ENCODE measurements at regions not wholly inside any gene's neighbourhood (a gene's known extent, or its start where the extent isn't known, plus 50 kb on each side); places are given as distances from the start of the nearest gene placed in this dataset.

DNA sequence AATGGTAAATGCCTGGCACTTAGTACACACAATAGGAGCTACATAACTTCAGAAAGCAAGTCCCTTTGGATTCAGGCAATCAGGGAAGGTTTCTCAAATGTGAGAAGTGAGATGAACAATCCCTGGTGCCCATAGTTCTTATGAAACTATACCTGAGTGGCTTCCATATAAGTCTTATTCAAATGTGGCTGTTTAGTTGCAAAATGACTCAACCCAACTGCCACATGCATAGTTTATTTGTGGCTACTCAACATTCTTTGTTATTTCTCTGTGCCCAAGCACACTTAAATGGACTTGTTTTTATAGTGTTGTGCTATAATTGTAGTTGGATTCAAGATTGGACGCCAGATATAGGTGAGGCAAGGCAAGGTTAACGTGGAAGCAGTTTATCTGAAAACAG, 93.7 kb upstream of the ATXN1 start:
- no peak for ATAC-seq
- H3K27me3 ChIP-seq (ENCODE audit: control insufficient read depth, insufficient read depth, low read length), result peaks cover 4% of the 10 kb centered on the region
- H3K4me1 ChIP-seq (ENCODE audit: control insufficient read depth, insufficient read depth, low read length), result no peaks in the 10 kb centered on the region
- intact Hi-C loops (cut with micrococcal nuclease), result no loop called here
- TF ChIP-seq, protein P1, sequence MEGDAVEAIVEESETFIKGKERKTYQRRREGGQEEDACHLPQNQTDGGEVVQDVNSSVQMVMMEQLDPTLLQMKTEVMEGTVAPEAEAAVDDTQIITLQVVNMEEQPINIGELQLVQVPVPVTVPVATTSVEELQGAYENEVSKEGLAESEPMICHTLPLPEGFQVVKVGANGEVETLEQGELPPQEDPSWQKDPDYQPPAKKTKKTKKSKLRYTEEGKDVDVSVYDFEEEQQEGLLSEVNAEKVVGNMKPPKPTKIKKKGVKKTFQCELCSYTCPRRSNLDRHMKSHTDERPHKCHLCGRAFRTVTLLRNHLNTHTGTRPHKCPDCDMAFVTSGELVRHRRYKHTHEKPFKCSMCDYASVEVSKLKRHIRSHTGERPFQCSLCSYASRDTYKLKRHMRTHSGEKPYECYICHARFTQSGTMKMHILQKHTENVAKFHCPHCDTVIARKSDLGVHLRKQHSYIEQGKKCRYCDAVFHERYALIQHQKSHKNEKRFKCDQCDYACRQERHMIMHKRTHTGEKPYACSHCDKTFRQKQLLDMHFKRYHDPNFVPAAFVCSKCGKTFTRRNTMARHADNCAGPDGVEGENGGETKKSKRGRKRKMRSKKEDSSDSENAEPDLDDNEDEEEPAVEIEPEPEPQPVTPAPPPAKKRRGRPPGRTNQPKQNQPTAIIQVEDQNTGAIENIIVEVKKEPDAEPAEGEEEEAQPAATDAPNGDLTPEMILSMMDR (IDR thresholded peaks at IDR 0.05), result no peak
- no peaks in the 10 kb centered on the region for H3K36me3 ChIP-seq (ENCODE audit: control insufficient read depth, insufficient read depth, low read length)
- no peaks in the 10 kb centered on the region for H3K9me3 ChIP-seq (ENCODE audit: control insufficient read depth, insufficient read depth, low read length)
- H3K9me3 Mint-ChIP-seq, result peaks cover 0 to 2% of the 10 kb centered on the region in 2 donors
- H3K4me1 Mint-ChIP-seq, result peaks cover 2 to 8% of the 10 kb centered on the region in 2 donors
- 60% methylated on average over 2 of the region's 2 CpGs for WGBS (ENCODE audit: insufficient coverage)
- peaks cover 10 to 34% of the 10 kb centered on the region in 2 donors for H3K27me3 Mint-ChIP-seq (ENCODE audit: low read depth in 2 of 2)
- no peak for DNase-seq
- no peak overlapping the region for H3K27ac ChIP-seq (ENCODE audit: low read length)
- no peaks in the 10 kb centered on the region for H3K36me3 Mint-ChIP-seq
- H3K4me3 ChIP-seq (ENCODE audit: low read length), result no peak overlapping the region
- H3K27ac Mint-ChIP-seq, result no peak overlapping the region
- no peak overlapping the region for H3K4me3 Mint-ChIP-seq

- Mint-ChIP-seq H3K27ac (no peak overlapping the region), H3K4me3 (no peak overlapping the region), H3K36me3 (no peaks in the 10 kb centered on the region), H3K27me3 (ENCODE audit: low read depth in 2 of 2) (peaks cover 11 to 39% of the 10 kb centered on the region in 2 donors), H3K9me3 (no peaks in the 10 kb centered on the region), H3K4me1 (peaks cover 11 to 19% of the 10 kb centered on the region in 2 donors)
- TF ChIP-seq, protein P1 (IDR thresholded peaks at IDR 0.05), result no peak
- no peaks in the 10 kb centered on the region for H3K36me3 ChIP-seq (ENCODE audit: control insufficient read depth, insufficient read depth, low read length)
- intact Hi-C loops (cut with micrococcal nuclease), result no loop called here
- H3K9me3 ChIP-seq (ENCODE audit: control insufficient read depth, insufficient read depth, low read length), result no peaks in the 10 kb centered on the region
- no peak for DNase-seq
- no peak overlapping the region for H3K4me3 ChIP-seq (ENCODE audit: low read length)
- no peak for ATAC-seq
- no peak overlapping the region for H3K27ac ChIP-seq (ENCODE audit: low read length)
- H3K27me3 ChIP-seq (ENCODE audit: control insufficient read depth, insufficient read depth, low read length), result peaks cover 4% of the 10 kb centered on the region
- 91% methylated on average over 6 of the region's 6 CpGs for whole genome bisulfite sequencing (ENCODE audit: insufficient coverage)
- H3K4me1 ChIP-seq (ENCODE audit: control insufficient read depth, insufficient read depth, low read length), result no peaks in the 10 kb centered on the region
These were observed 91.4 kb upstream of the ATXN1 start for GRCh38 chr6:16852671-16853070.

DNA sequence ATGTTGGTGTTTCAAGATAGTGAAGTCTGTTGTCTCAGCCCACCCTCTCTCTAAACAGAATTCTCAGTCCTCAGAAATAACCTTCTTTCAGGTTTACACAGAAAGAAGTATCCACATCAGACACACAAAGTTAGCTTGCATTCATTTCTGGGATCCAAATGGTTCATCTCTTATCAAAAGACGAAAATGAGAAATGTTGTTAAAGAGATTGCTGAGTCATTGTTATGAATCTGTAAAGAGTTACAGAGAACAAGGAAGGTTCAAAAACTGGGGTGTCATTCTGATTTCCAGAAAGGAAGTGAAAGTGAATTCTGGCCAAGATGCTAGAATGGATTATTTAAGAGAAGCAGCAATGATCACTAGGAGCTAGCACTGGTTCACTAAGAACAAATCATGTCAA, 90.5 kb upstream of the ATXN1 start:
- no peak overlapping the region for H3K4me3 Mint-ChIP-seq
- intact Hi-C loops (cut with micrococcal nuclease), result no loop called here
- TF ChIP-seq, protein P1 (IDR thresholded peaks at IDR 0.05), result no peak
- H3K27ac Mint-ChIP-seq, result no peak overlapping the region
- Histone ChIP-seq H3K4me1 (ENCODE audit: control insufficient read depth, insufficient read depth, low read length) (no peaks in the 10 kb centered on the region), H3K4me3 (ENCODE audit: low read length) (no peak overlapping the region), H3K27ac (ENCODE audit: low read length) (no peak overlapping the region), H3K9me3 (ENCODE audit: control insufficient read depth, insufficient read depth, low read length) (no peaks in the 10 kb centered on the region), H3K27me3 (ENCODE audit: control insufficient read depth, insufficient read depth, low read length) (peaks cover 4% of the 10 kb centered on the region), H3K36me3 (ENCODE audit: control insufficient read depth, insufficient read depth, low read length) (no peaks in the 10 kb centered on the region)
- H3K4me1 Mint-ChIP-seq, result peaks cover 11 to 19% of the 10 kb centered on the region in 2 donors
- 15% methylated on average over 1 of the region's 1 CpG for WGBS (ENCODE audit: insufficient coverage)
- ATAC-seq (no peak), DNase-seq (no peak)
- H3K36me3 Mint-ChIP-seq, result no peaks in the 10 kb centered on the region
- H3K27me3 Mint-ChIP-seq (ENCODE audit: low read depth in 2 of 2), result peaks cover 11 to 39% of the 10 kb centered on the region in 2 donors
- no peaks in the 10 kb centered on the region for H3K9me3 Mint-ChIP-seq

DNA sequence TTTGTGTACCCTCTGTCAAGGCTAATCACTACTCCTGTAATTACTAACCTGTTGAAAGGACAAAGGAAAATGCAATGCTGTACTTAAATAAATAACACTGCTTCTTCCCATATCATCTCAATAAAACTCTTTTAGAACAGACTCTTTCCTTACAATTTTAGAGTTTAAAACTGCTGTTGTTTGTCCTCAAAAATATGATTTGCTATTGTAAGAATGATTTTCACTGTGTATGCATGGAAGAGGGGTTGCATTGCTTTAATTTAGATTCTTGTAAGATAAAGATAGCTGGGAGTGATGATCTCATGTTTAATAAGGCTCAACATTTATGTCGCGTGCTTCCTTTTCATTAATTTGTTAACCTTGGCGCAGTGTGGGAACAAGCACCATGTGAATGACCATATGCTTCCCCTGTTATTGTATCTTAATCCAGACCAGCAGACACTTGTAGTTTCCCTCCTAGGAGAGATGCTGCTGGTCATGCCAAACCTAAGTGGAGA, 89.8 kb upstream of the ATXN1 start:
- no peaks in the 10 kb centered on the region for H3K9me3 Mint-ChIP-seq
- H3K36me3 Mint-ChIP-seq, result no peaks in the 10 kb centered on the region
- Histone ChIP-seq H3K9me3 (ENCODE audit: control insufficient read depth, insufficient read depth, low read length) (no peaks in the 10 kb centered on the region), H3K4me3 (ENCODE audit: low read length) (no peak overlapping the region), H3K27ac (ENCODE audit: low read length) (no peak overlapping the region), H3K27me3 (ENCODE audit: control insufficient read depth, insufficient read depth, low read length) (peaks cover 4% of the 10 kb centered on the region), H3K36me3 (ENCODE audit: control insufficient read depth, insufficient read depth, low read length) (no peaks in the 10 kb centered on the region), H3K4me1 (ENCODE audit: control insufficient read depth, insufficient read depth, low read length) (no peaks in the 10 kb centered on the region)
- intact Hi-C loops (cut with micrococcal nuclease), result no loop called here
- H3K27me3 Mint-ChIP-seq (ENCODE audit: low read depth in 2 of 2), result peaks cover 6 to 39% of the 10 kb centered on the region in 2 donors
- H3K27ac Mint-ChIP-seq, result no peak overlapping the region
- H3K4me3 Mint-ChIP-seq, result no peak overlapping the region
- TF ChIP-seq, protein P1 (IDR thresholded peaks at IDR 0.05), result no peak
- WGBS (ENCODE audit: insufficient coverage), result 92% methylated on average over 3 of the region's 3 CpGs
- ATAC-seq, result no peak
- DNase-seq, result no peak
- H3K4me1 Mint-ChIP-seq, result peaks cover 11 to 19% of the 10 kb centered on the region in 2 donors
